Amygdala (tissue), 56 donors: ENCODE measurements at regions not wholly inside any gene's neighbourhood (a gene's known extent, or its start where the extent isn't known, plus 50 kb on each side); places are given as distances from the start of the nearest gene placed in this dataset.

ENCODE experiments used
- DNase-seq, 56 donors: peaks; one replicate each; lab custom pipeline; 2025; lab: John Stamatoyannopoulos, UW

DNA sequence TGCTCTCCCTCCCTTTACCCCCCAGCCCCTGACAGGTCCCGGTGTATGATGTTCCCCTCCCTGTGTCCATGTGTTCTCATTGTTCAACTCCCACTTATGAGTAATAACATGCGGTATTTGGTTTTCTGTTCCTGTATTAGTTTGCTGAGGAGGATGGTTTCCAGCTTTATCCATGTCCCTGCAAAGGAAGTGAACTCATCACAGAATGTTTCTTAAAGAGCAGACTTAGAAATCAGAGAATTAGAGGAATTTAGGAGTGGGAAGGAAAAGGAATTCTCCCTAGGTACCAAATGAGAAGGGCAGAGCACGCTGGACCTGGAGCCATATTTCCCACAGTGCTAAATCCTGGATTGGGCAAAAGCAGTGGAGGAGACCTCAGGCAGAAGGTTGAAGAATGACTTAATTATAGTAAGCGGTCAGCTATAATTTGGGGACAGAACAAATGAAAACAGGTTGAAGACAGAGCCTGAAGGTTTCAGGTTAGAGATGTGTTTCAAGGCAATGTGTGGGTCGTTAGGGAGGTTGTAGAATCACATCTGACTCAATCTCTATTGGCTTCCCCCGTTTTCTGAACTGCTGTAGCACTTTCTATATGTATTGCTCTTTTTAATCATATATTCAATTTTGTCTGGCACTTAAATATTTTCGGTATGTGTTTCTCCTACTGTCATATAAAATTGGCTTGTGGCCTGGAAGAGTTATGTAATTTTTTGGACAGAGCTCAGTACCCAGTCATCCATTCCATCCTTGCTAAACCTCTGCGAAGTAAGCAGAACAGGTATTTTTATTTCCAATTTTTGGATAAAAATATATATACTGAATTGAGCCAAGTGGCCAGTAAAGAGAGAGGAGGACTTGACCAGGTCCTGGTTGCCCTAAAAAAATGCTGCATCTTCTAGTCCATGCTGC, 210.5 kb upstream of the KLF6 start:
- no peak for DNase-seq

DNA sequence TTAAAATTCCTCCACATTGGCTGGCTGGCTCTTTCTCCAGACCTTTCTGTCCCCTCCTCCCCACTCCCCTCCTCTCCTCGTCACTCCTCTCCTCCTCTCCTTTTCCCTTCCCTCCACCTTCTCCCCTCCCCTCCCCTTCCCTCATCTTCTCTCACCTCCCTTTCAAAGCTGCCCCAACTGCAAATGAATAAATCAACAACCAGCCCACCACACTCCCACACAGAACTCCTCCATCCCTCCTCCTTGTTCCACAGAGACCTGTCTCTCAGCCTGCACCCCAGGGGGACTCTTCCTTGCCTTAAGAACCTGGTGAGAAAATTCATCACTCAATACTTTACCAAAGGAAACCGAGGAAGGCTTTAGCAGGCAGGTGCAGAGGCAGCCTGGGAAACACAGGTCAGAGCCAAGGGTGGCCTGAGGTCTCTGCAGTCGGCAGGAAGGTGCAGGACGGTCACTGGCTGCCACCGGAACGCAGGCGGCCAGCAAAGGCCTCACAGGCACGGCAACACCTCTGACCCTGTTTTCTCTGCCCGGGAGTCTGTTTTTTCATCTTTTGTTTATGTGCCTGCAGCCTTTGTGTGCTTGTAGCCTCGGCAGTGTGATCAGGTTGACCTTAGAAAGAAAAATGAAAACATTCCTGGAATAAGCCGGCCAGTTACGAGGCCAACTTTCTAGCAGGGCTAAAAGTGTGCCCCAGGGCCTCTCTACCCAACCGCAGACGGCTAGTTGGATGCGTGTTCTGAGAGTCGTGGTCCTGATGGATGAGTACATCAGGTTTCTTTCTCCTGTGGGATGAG, 207.6 kb upstream of the KLF6 start:
- DNase-seq: no peak

DNA sequence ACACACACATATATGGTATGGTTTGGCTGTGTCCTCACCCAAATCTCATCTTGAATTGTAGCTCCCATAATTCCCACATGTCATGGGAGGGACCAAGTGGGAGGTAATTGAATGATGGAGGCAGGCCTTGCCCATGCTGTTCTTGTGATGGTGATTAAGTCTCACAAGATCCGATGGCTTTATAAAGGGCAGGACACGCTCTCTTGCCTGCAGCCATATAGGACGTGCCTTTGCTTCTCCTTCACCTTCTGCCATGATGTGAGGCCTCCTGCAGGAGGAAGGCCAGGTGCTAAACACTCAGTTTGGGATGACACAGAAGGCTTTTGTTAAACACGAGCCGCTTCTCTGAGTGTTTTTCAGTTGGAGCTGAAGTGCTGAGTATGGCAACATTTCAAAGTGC, 205.3 kb upstream of the KLF6 start:
- no peak for DNase-seq

DNA sequence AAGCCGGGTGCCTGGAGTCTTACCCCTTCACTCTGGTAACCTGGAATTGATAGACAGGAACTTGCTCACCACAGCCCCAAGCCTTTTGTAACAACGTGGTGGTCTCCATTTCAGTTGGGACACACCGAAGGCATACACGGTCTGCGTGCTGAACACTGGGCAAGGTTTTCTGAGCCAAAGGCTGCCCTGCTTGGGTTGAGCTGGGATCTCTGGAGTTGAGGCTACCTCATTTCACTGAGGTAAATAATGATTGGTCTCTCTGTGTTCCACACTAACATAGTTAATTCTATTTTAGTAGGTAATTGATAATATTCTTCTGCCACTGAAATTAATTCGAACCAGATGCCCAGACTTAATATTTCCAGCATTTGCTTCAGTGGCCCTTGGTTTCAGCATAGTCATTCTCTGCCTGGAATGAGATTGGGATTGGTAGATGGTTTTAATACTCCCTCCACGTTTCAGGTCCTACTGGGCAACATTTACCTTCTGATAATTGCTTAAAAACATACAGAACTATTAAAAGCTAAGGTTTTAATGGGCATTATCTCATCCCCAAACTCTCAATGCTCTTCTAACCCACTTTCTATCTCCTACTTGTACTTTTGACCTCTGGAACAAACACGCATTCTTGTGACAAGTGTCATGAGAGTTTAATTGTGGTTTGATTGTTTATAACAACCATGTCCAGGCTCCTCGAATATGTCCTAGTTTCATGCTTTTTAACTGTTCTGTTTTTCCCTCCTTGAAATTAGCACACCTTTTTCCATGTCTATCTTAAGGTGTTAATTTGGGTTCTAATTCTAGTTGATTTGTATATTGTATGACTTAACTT, 202.3 kb upstream of the KLF6 start:
- no peak for DNase-seq

DNA sequence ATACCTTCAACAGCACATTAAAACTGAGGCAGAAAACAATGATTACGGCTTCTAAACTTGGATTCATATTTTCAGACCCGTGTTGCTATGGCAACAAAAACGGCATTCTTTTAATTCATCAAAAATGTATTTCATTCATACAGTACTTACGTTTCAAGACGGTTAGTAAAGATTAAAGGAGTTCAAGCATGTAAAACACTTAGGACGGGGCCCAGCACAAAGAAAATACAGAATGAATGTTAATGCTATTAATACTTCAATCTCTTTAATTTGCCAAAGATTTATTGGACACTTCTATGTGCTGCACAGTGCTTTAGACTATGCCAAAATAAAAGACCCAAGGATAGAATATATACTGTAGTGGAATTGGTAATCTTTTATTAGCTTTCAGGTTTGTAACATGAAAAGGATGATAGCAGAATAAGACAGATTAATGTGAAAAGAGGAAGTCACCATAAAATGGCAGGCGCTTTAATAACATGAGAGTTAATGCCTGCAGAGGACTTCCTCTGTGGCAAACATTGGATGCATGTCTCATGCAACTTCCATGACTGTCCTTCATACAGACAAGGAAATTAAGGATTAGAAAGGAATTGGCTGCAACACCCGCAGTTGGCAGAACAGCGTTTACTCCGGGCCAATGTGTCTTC, 201.6 kb upstream of the KLF6 start:
- DNase-seq: no peak

DNA sequence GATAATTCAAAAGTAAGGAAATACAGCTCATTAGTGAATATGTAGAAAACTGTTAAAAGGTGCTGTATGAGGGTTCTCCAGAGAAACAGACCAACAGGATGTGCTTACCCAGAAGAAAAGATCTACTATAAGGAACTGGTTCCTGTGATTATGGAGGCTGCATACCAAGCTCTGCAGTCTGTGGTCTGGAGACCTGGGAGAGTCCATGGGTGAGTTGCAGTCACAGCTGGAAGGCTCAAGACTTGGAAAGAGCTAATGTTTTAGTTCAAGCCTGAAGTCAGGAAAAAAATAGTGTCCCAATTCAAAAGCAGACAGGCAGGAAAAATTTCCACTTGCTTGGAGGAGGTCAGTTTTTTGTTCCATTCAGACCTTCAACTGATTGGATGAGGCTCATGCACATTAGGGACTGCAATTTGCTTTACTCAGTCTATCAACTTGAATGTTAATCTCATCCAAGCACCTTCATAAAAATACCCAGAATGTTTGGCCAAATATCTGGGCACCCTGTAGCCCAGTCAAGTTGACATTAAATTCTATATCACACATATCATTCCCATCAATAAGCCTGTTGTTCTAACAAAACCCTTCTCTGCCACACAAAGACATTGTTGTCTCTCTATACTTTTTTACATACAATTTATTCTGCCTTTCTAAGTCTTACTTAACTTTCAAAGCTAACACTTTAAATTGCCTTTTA, 197.9 kb upstream of the KLF6 start:
- no peak for DNase-seq

DNA sequence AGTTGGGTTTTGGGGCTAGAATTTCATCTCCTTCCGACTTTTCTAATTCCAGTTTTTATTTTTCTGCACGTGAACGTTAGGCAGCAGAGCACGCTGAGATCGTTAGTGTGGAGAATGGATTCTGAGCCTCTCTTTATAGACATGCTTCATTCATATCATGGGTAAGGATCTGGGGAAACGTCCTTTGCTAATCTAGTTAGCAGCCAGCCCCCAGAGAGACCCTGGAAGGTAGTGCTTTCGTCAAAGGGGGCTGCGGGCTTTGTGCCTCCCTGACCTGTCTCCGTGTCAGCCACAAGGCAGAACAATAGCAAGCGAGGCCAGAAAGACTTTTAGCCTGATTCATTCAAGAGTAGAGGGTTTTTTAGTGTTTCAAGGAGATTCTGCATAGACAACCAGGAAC, 196.3 kb upstream of the KLF6 start:
- DNase-seq: no peak

DNA sequence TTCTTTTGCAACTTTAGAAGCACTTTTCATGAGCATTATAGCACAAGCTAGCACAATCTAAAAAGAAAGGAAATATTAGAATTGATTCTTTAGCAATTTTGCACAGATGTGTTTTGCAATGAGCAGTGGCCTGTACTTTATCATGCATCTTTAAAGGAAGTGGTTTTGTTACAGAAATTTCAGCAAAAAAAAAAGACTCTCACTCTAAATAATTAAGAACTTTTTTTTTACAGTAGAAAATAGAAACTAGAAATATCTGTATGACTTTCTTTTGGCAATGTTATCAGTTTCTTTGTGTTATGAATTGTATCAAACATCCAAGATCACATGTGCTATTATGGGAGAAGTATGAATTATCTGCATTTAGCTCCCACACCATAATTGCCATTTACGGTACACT, 195.7 kb upstream of the KLF6 start:
- no peak for DNase-seq

DNA sequence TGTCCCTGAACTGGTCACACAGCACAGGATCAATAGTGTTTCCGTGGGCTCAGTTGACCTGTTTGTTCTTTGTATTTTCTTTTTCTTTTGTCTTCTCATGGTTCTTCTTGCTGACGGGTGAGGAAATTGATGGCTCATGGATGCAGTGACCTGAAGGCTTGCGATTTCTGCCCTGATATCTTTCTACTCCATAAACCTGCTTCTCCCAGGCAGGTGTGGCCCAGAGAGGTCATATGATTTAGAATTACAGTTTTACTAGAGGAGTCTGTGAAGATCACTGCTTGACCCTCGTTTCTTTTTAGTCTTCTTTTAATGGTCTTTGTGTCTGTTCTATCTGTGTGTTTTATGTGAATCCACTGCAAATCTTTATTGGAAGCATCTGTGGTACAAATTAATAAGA, 195.1 kb upstream of the KLF6 start:
- DNase-seq: no peak

DNA sequence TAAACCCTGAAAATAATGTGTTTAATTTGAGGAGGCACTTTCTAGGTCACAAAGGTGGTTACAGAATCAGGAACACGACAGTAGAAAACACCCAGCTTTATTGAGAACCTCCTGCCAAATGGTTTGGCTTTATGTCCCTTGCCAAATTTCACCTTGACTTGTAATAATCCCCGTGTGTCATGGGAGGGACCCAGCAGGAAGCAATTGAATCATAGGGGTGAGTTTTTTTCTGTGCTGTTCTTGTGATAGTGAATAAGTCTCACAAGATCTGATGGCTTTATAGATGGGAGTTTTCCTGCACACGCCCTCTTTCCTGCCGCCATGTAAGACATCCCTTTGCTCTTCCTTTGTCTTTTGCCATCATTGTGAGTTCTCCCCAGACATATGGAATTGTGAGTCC, 193.8 kb upstream of the KLF6 start:
- DNase-seq: no peak

DNA sequence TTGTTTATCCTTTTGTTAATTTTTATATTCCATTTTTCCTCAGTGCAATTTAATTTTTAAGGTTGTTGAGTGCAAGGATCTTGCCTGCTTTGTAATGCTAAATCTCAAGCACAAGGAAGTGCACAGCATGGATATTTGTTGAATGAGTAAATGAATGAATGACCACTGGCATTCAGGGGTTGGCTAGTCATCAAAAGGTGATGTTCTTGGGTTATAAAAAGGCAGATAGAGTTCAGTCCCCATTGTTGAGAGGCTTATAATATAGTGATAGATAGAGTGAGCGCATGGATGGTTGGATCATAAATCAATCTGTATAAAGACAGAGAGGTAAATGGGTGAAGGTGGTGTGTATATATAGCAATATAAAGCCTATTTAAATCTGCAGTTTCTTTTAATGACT, 193.2 kb upstream of the KLF6 start:
- no peak for DNase-seq

DNA sequence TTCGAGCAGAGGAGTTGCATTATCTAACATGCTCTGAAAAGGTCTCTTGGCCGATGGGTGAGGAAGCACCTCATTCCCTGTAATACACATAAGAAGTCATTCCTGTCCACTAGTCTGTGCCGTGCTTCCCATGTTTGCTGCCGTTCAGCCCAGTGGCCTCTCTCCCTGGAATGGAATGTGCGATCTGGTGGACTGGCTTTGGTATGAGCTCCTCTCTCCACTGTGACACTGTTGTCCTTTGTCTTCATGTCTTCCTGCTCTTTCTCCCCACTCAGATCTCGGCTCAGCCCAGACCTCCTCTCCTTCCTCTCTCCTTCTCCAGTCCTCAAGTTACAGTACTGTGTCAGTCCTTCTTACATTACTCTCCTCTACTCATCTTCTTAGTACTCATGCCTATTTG, 192.8 kb upstream of the KLF6 start:
- DNase-seq: no peak

DNA sequence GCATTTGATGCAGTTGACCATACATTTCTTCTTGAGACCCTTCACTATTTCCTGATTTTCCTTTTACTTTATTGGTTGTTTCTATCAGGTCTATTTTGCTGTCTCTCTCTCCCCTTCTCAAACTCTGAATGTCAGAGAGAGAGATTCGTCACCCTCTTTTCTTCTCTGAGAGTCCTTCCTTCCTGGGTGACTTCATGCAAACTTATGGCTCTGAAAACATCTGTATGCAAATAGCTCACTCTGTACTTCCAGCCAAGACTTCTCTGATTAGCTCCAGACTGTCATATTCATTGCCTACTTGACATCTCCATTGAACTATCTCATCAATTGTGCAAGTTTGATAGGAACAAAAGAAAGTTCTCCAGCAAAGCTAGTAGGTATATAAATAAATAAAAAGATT, 191.7 kb upstream of the KLF6 start:
- DNase-seq: no peak

DNA sequence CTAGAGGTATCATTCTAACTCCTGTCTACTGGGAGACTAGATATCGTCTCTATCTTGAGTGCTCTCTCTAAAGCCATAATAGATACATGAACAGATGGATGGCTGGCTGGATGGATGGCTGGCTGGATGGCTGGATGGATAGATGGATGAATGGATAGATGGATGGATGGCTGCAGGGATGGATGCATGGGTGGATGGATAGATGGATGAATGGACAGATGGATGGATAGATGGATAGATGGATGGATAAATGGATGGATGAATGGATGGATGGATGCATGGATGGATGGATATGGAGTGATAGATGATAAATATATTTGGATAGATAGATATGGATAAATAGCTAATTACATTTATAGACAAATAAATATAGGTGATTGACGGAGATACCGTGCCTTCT, 191.2 kb upstream of the KLF6 start:
- DNase-seq: no peak

DNA sequence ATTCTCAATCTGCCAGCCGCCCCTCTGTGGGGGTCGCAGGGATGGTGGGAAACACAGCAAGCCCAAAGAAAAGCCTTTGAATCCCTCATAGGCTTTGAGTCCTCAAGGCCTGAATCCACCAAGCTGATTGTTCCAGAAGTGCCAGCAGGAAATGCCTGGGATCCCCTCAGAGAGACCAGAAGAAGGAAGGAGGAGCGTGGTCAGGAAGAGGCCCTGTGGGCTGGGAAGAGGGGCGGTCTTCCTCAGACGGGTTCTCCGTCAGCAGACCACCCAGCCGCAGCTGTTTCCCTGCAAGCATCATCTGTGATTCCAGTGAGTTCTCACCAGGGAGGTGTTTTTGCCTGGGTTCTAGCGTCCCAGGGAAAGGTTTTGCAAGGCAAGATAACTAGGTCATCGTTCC, 190.0 kb upstream of the KLF6 start:
- no peak for DNase-seq

DNA sequence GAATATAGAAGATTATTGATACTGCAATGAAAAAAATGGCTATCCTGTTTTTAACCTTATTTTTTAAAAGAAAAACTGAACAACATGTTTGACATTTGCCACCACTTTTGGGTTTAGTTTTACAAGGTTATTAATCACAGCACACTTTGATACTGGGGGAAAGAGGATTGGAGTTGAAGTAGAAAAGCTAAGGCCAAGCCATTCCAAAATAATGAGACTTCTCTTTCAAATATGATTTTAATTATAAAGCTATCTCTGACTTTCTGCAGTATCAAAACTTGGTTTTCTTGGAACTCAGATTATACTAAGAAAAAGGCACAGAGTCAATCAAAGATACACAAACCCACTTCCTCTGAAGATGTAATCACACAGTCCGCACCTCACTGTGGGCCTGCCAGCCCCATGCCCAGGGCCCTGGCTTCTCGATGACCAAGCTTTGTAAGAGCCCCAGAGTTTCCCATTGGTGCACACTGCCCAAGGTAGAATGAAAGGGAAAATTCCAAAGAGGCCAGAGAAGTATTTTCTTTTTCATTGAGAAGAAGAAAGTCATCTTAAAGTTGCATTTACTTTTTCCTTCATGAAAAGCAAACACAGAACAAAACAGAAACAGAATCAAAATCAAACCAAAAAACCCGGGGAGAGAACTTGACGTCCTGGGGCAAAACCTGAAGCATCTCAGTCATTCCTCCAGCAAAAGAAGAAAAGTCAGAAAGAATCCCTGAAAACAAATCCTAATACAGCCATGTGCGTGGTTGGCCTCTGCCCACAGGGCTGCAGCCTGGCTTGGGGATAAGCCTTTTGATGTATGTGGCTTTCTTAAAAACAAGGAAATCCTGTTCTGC, 187.7 kb upstream of the KLF6 start:
- DNase-seq: no peak

DNA sequence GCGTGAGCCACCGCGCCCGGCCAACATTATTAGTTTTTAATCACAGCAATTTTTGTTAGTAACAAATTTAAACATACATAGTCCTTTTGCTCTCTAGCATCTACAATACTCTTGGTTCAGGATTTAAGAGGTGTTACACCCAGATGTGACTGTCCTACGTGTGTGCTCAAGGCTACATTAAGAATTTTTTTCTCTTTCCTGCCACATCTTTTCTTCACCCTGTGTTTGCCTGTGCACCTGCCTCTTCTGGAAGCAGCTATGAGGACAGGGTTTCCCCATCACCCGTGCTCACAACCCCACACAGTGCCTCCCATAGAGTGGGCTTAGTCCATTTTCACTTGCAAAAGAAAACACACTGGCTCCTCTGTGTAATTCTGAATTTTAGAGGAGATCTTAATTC, 186.7 kb upstream of the KLF6 start:
- DNase-seq: no peak

DNA sequence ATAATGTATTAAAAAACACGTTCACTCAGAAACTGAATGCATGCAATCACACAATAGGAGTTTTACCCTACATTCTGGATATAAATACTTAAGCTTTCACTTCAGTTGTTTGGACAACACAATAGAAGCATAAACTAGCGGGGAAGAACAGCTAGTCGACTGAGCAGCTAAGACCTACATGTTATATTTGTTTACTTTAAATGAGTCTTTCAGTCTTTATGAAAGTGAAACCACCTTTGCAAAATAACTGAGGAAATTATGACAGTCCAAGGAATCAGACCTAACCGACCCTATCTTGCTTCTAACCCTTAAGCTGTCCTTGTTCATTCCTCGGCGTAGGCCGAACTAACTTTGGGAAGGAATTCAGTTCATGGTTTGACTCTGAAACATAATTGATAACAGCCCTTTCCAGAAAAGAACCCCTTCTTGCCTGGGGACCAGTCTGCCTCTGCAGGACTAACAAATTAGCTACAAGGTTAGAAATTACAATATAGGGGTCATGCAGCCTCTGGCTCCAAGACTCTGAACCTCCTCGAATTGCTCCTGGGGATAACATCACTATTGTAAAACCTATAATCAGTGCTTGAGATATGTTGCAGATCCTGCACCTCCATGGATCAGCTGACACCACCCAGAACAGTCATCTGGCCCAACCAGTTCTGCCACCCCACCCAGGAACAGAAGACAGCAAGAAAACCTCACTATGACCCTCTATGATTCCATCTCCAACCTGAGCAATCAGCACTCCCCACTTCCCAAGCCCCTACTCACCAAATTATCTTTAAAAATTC, 185.1 kb upstream of the KLF6 start:
- no peak for DNase-seq
